ENCODE measurements at regions not wholly inside any gene's neighbourhood (a gene's known extent, or its start where the extent isn't known, plus 50 kb on each side); places are given as distances from the start of the nearest gene placed in this dataset.
"Not testable (repeated sequence)": the region's sequence is repeated elsewhere in the genome, so short reads cannot be mapped to it uniquely, and the experiment has no call there.

DNA sequence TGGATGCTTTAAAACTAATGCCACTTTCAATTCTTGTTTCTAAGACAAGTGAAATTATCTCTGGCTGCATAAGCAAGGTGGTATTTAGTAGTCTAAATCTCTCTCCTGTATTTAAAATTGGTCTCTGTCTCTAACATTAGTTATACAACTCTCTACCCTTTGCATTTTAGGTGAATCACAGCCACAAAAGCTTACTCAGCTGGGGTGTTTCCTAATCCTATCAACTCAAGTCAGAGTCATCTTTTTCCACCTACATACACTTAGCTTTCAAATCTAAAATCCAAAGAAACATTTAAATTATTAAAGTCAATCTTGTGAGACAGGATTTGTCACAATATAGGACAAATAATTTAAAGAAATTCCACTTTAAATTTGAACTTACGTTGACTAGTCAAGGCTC, 255.1 kb upstream of the CXADR start:
- no peak for DNase-seq

- no peak for DNase-seq
These were observed 248.7 kb upstream of the CXADR start for GRCh38 chr21:17264182-17264581.

GRCh38 chr21:17269760-17270159, 243.1 kb upstream of the CXADR start:
- no peak for DNase-seq

- DNase-seq: no peak
These were observed 242.6 kb upstream of the CXADR start for GRCh38 chr21:17270229-17270628.

DNA sequence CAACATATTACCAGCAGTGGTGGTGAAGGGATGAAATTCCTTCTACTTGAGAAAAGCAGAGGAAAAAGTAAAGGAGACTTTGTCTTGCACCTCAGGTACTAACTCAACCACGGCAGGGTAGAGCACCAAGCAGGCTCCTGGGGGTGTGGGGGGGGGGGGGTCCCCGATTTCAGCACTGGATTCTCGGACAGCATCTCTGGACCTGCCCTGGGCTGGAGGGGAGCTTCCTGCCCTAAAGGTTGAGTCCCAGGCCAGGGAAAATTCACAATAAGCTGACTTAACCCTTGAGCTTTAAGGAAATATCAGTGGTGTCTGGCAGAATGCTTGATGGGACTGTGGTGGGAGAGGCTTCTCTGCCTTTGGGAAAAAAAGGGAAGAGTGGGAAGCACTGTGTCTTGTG, 233.2 kb upstream of the CXADR start:
- no peak for DNase-seq

GRCh38 chr21:17293016-17293562, 219.8 kb upstream of the CXADR start:
- not testable (repeated sequence) for DNase-seq

DNA sequence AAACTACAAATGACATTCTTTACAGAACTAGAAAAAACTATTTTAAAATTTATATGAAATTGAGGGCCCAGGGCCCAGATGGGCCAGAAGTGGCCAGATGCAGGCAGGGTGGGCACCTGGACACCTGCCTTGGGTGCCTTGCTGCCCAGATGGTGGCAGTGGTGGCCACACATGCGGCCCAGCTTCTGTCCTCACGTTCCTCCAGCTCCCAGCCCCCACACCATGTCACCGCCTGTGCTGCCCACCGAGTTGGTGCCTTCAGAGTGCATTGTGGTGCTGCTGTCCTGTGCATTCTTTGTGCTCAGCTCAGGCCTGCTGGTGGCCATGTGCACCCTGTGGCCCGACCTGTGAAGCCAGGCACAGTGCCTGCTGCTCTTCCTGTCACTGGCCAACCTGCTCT, 216.8 kb upstream of the CXADR start:
- no peak for DNase-seq

GRCh38 chr21:17299576-17299975, 213.3 kb upstream of the CXADR start:
- DNase-seq: not testable (repeated sequence)

DNA sequence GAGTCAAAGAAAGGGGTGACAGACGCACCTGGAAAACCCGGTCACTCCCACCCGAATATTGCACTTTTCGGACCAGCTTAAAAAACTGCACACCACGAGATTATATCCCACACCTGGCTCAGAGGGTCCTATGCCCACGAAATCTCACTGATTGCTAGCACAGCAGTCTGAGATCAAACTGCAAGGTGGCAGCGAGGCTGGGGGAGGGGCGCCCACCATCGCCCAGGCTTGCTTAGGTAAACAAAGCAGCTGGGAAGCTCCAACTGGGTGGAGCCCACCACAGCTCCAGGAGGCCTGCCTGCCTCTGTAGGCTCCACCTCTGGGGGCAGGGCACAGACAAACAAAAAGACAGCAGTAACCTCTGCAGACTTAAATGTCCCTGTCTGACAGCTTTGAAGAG, 185.1 kb upstream of the CXADR start:
- DNase-seq: not testable (repeated sequence)

GRCh38 chr21:17334484-17334883, 178.4 kb upstream of the CXADR start:
- no peak for DNase-seq

GRCh38 chr21:17340081-17340480, 172.8 kb upstream of the CXADR start:
- no peak for DNase-seq

- DNase-seq: no peak
These were observed 169.8 kb upstream of the CXADR start for GRCh38 chr21:17343055-17343454.

- DNase-seq: no peak
These were observed 164.5 kb upstream of the CXADR start for GRCh38 chr21:17348357-17348756.

DNA sequence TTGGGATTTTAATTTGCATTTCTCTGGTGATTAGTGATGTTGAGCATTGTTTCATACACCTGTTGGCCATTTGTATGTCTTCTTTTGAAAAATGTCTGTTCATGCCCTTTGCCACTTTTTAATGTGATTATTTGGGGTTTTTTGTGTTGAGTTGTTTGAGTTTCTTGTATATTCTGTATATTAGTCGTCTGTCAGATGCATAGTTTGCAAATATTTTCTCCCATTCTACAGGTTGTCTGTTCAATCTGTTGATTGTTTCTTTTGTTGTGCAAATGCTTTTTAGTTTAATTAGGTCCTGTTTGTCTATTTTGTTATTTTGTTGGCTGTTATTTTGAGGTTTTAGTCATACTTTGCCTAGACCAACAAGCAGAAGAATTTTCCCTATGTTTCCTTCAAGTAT, 164.0 kb upstream of the CXADR start:
- no peak for DNase-seq

DNA sequence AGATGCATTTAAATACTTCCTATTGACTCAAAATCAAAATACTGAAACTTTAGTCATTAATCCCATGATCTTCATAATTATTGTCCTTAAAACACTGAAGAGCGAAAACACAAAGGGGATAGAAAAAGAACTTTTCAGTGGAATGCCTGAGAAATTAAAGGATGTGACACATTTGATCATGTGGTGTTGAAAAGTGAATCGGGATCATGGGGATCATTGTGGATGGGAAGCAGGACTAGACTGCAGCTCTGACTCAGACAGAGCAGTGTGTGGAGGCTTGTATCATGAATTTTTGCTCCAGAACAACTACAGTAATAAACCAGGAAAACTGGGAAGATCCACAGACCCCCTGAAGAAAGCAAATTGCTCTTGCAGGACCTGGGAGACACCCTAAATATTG, 161.1 kb upstream of the CXADR start:
- no peak for DNase-seq

DNA sequence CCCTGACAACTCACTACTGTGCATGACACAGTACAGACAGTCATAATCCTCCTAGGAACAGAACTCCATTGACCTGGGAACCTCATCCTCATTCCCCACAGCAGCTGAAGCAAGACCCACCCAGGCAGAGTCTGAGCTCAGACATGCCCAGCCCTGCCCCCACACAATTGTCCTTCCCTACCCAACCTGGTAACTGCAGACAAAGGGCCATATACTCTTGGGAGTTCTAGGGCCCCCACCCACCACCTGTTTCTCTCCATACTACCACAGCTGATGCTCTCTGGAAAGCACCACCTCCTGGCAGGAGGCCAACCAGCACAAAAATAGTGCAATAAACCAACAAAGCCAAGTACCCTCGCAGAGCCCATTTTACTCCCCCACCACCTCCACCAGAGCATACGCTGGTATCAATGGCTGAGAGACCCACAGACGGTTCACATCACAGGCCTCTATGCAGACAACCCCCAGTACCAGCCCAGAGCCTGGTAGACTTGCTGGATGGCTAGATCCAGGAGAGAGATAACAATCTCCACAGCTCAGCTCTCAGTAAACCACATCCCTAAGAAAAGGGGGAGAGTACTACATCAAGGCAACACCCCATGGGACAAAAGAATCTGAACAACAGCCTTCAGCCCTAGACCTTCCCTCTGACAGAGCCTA, 159.7 kb upstream of the CXADR start:
- DNase-seq: no peak

DNA sequence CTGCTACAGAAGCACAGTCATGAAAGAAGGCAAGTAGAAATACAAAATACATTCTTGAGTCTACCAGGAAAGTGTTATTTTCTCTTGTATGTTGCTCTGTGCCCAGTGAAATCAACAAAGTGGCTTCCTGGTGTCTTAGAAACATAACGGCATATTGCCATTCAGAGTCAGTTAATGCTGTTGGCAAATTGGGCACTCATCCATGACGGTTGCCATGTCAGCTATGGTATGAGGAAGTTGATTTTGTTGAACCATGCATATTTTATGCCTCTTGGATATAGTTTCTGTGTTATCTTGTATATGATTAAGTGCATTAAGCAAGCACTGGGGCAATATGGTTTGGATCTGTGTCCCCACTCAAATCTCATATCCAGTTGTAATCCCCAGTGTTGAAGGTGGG, 153.1 kb upstream of the CXADR start:
- no peak for DNase-seq

DNA sequence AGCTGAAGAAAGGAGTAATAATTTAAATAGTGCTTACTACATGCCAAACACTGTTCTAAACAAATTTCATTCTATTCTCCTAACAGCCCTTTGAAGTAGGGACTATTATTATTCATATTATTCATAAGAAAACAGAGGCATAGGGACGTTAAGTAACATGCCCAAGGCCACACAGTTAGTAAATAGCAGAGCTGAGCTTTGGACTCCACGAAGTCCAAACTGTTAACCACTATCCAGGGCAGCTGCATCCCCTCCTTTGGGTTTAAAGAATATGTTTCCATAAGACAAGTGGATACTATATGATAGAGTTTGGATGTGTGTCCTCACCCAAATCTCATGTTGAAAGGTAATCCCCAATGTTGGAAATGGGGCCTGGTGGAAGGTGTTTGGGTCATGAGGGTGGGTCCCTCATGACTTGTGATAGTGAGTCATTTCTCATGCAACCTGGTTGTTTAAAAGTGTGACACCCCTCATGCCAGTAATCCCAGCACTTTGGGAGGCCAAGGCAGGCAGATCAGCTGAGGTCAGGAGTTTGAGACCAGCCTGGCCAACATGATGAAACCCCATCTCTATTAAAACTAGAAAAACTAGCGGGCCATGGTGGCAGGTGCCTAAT, 144.0 kb upstream of the CXADR start:
- no peak for DNase-seq

- DNase-seq: no peak
These were observed 142.6 kb upstream of the CXADR start for GRCh38 chr21:17370263-17370662.

- no peak for DNase-seq
These were observed 141.9 kb upstream of the CXADR start for GRCh38 chr21:17370916-17371315.

- no peak for DNase-seq
These were observed 141.4 kb upstream of the CXADR start for GRCh38 chr21:17371450-17371849.

DNA sequence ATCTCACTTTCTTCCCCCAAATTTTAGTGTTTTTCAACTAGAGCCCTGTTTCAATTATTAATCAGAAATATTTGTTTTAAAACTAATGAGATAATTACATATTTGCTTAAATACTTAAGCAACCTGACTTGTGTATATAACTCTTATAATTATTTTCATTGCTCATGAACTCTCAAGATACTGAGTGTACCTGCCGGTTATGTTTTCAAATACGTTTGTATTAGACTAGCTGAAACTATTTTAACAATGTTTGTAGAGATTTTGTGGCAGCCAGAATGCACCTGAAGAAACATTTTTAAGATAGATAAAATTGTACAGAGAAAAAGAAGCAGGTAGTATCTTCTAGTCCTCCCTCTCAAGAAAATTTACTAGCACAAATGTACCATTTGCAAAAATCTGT, 140.6 kb upstream of the CXADR start:
- no peak for DNase-seq

GRCh38 chr21:17386498-17386897, 126.3 kb upstream of the CXADR start:
- no peak for DNase-seq

- peak; percentile 12 for DNase-seq
These were observed 125.7 kb upstream of the CXADR start for GRCh38 chr21:17387030-17387617.
